Suprapubic skin (tissue), 3 donors: ENCODE measurements at regions not wholly inside any gene's neighbourhood (a gene's known extent, or its start where the extent isn't known, plus 50 kb on each side); places are given as distances from the start of the nearest gene placed in this dataset.

Experiments used
- CTCF ChIP-seq, 2 donors: fragments of 200-600 bp in 1 of 2; fragments of 450-650 bp in 1 of 2; sonication (generic) in 1 of 2; IDR thresholded peaks; one replicate each; pipeline ENCODE4 v1.5.1; 2016 to 2019; ENCODE audit warnings: antibody characterized with exemption in 2 of 2, mild to moderate bottlenecking in 1 of 2, moderate library complexity in 1 of 2
- EP300 ChIP-seq: sonication (generic); formaldehyde crosslinking; IDR thresholded peaks from one replicate; pipeline ENCODE4 v1.6.1; 2017; ENCODE audit warnings: antibody characterized with exemption

DNA sequence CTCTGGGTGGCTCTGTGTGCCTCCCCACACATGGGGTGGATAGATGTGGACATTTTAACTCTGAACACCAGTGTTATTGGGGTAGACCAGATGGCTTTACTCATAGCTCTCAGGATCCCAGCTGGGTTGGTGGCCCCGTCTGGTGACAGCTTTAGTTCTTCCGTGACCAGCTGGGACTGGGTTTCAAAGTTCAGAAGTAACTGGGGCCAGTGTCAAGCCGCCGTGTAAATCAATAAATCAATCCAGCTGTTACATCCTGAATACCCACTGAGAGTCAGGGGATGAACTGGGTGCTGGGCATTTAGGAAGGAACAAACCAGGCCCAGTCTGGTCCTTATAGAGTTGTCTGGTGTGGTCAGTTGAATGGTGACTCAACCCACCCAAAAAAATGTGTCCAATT is 269.4 kb downstream of the CTTN start:
- TF ChIP-seq CTCF (IDR thresholded peaks at IDR 0.05), result no peak
- no peak for TF ChIP-seq EP300
